ENCODE measurements at regions not wholly inside any gene's neighbourhood (a gene's known extent, or its start where the extent isn't known, plus 50 kb on each side); places are given as distances from the start of the nearest gene placed in this dataset.

- no peak for DNase-seq
- Histone ChIP-seq H3K36me3 (no peaks in the 10 kb centered on the region), H3K27me3 (no peaks in the 10 kb centered on the region), H3K4me3 (no peak overlapping the region), H3K4me1 (no peaks in the 10 kb centered on the region), H3K9me3 (no peaks in the 10 kb centered on the region), H3K27ac (no peak overlapping the region)
- TF ChIP-seq POLR2A (IDR thresholded peaks at IDR 0.05) (no peak), CTCF (IDR thresholded peaks at IDR 0.05 in 4 of 5, conservative IDR thresholded peaks at IDR 0.05 in 1 of 5) (no peak)
- in situ Hi-C loops (cut with MboI; ENCODE audit: low sequenced_read_pairs in 4 of 4) = no loop called here
- intact Hi-C loops (cut with DNase I; ENCODE audit: low total_unique reads) = no loop called here
- no peak for ATAC-seq
These were observed 832.8 kb upstream of the ID2 start for GRCh38 chr2:7849027-7849426.

- Histone ChIP-seq H3K4me3 (no peak overlapping the region), H3K27ac (no peak overlapping the region), H3K9me3 (no peaks in the 10 kb centered on the region), H3K4me1 (no peaks in the 10 kb centered on the region), H3K36me3 (no peaks in the 10 kb centered on the region), H3K27me3 (no peaks in the 10 kb centered on the region)
- no peak for DNase-seq
- TF ChIP-seq CTCF (IDR thresholded peaks at IDR 0.05 in 4 of 5, conservative IDR thresholded peaks at IDR 0.05 in 1 of 5) = no peak
- TF ChIP-seq POLR2A (IDR thresholded peaks at IDR 0.05) = no peak
- in situ Hi-C loops (cut with MboI; ENCODE audit: low sequenced_read_pairs in 4 of 4) (no loop called here), intact Hi-C loops (cut with DNase I; ENCODE audit: low total_unique reads) (no loop called here)
- no peak for ATAC-seq
These were observed 832.3 kb upstream of the ID2 start for GRCh38 chr2:7849531-7849930.

- in situ Hi-C loops (cut with MboI; ENCODE audit: low sequenced_read_pairs in 4 of 4) = no loop called here
- DNase-seq (no peak), ATAC-seq (no peak)
- no peak overlapping the region for H3K4me3 ChIP-seq
- TF ChIP-seq CTCF (IDR thresholded peaks at IDR 0.05 in 4 of 5, conservative IDR thresholded peaks at IDR 0.05 in 1 of 5) (no peak), POLR2A (IDR thresholded peaks at IDR 0.05) (no peak)
- H3K4me1 ChIP-seq = no peaks in the 10 kb centered on the region
- intact Hi-C loops (cut with DNase I; ENCODE audit: low total_unique reads) = no loop called here
- no peak overlapping the region for H3K27ac ChIP-seq
- no peaks in the 10 kb centered on the region for H3K36me3 ChIP-seq
- no peaks in the 10 kb centered on the region for H3K9me3 ChIP-seq
- H3K27me3 ChIP-seq = no peaks in the 10 kb centered on the region
These were observed 829.3 kb upstream of the ID2 start for GRCh38 chr2:7852546-7852945.

- in situ Hi-C loops (cut with MboI; ENCODE audit: low sequenced_read_pairs in 4 of 4) (no loop called here), intact Hi-C loops (cut with DNase I; ENCODE audit: low total_unique reads) (no loop called here)
- ATAC-seq = no peak
- Histone ChIP-seq H3K9me3 (no peaks in the 10 kb centered on the region), H3K27ac (no peak overlapping the region), H3K4me3 (no peak overlapping the region), H3K4me1 (no peaks in the 10 kb centered on the region), H3K27me3 (no peaks in the 10 kb centered on the region), H3K36me3 (no peaks in the 10 kb centered on the region)
- TF ChIP-seq POLR2A (IDR thresholded peaks at IDR 0.05) = no peak
- no peak for TF ChIP-seq CTCF (IDR thresholded peaks at IDR 0.05 in 4 of 5, conservative IDR thresholded peaks at IDR 0.05 in 1 of 5)
- no peak for DNase-seq
These were observed 824.0 kb upstream of the ID2 start for GRCh38 chr2:7857904-7858303.

- no peaks in the 10 kb centered on the region for H3K4me1 ChIP-seq
- ATAC-seq (no peak), DNase-seq (no peak)
- H3K27me3 ChIP-seq = no peaks in the 10 kb centered on the region
- in situ Hi-C loops (cut with MboI; ENCODE audit: low sequenced_read_pairs in 4 of 4) (no loop called here), intact Hi-C loops (cut with DNase I; ENCODE audit: low total_unique reads) (no loop called here)
- TF ChIP-seq CTCF (IDR thresholded peaks at IDR 0.05 in 4 of 5, conservative IDR thresholded peaks at IDR 0.05 in 1 of 5) (no peak), POLR2A (IDR thresholded peaks at IDR 0.05) (no peak)
- no peak overlapping the region for H3K4me3 ChIP-seq
- no peak overlapping the region for H3K27ac ChIP-seq
- H3K36me3 ChIP-seq = no peaks in the 10 kb centered on the region
- no peaks in the 10 kb centered on the region for H3K9me3 ChIP-seq
These were observed 823.2 kb upstream of the ID2 start for GRCh38 chr2:7858624-7859023.
